ENCODE measurements at regions not wholly inside any gene's neighbourhood (a gene's known extent, or its start where the extent isn't known, plus 50 kb on each side); places are given as distances from the start of the nearest gene placed in this dataset.

GRCh38 chr3:176584413-176585176 is 612.7 kb downstream of the TBL1XR1 start:
- Mint-ChIP-seq H3K4me3 (no peak overlapping the region), H3K9me3 (peaks cover 0 to 4% (median 0%) of the 10 kb centered on the region in 3 donors), H3K27me3 (no peaks in the 10 kb centered on the region), H3K27ac (no peak overlapping the region), H3K4me1 (no peaks in the 10 kb centered on the region), H3K36me3 (no peaks in the 10 kb centered on the region)

- H3K36me3 Mint-ChIP-seq, result no peaks in the 10 kb centered on the region
- peaks cover 0 to 4% (median 0%) of the 10 kb centered on the region in 3 donors for H3K9me3 Mint-ChIP-seq
- H3K4me1 Mint-ChIP-seq, result no peaks in the 10 kb centered on the region
- no peaks in the 10 kb centered on the region for H3K27me3 Mint-ChIP-seq
- no peak overlapping the region for H3K27ac Mint-ChIP-seq
- H3K4me3 Mint-ChIP-seq, result no peak overlapping the region
Measured at GRCh38 chr3:176583956-176584355, 613.3 kb downstream of the TBL1XR1 start.

GRCh38 chr3:176581589-176581988 is 615.7 kb downstream of the TBL1XR1 start:
- no peaks in the 10 kb centered on the region for H3K4me1 Mint-ChIP-seq
- no peak overlapping the region for H3K27ac Mint-ChIP-seq
- H3K36me3 Mint-ChIP-seq, result no peaks in the 10 kb centered on the region
- H3K4me3 Mint-ChIP-seq, result no peak overlapping the region
- no peaks in the 10 kb centered on the region for H3K27me3 Mint-ChIP-seq
- peaks cover 0 to 4% (median 0%) of the 10 kb centered on the region in 3 donors for H3K9me3 Mint-ChIP-seq

- Mint-ChIP-seq H3K9me3 (peaks cover 0 to 4% (median 0%) of the 10 kb centered on the region in 3 donors), H3K36me3 (no peaks in the 10 kb centered on the region), H3K27ac (no peak overlapping the region), H3K4me1 (no peaks in the 10 kb centered on the region), H3K4me3 (no peak overlapping the region), H3K27me3 (no peaks in the 10 kb centered on the region)
Measured at GRCh38 chr3:176579711-176580185, 617.5 kb downstream of the TBL1XR1 start.

- Mint-ChIP-seq H3K36me3 (no peaks in the 10 kb centered on the region), H3K27me3 (no peaks in the 10 kb centered on the region), H3K9me3 (peaks cover 0 to 1% (median 0%) of the 10 kb centered on the region in 3 donors), H3K4me3 (no peak overlapping the region), H3K27ac (no peak overlapping the region), H3K4me1 (no peaks in the 10 kb centered on the region)
Measured at GRCh38 chr3:176578316-176578715, 619.0 kb downstream of the TBL1XR1 start.

GRCh38 chr3:176577447-176577846 is 619.8 kb downstream of the TBL1XR1 start:
- H3K27me3 Mint-ChIP-seq, result no peaks in the 10 kb centered on the region
- peaks cover 0 to 1% (median 0%) of the 10 kb centered on the region in 3 donors for H3K9me3 Mint-ChIP-seq
- H3K4me1 Mint-ChIP-seq, result no peaks in the 10 kb centered on the region
- H3K4me3 Mint-ChIP-seq, result no peak overlapping the region
- H3K27ac Mint-ChIP-seq, result no peak overlapping the region
- H3K36me3 Mint-ChIP-seq, result no peaks in the 10 kb centered on the region

GRCh38 chr3:176574786-176575185 is 622.5 kb downstream of the TBL1XR1 start:
- no peak overlapping the region for H3K4me3 Mint-ChIP-seq

GRCh38 chr3:176571926-176572325 is 625.4 kb downstream of the TBL1XR1 start:
- Mint-ChIP-seq H3K27ac (no peak overlapping the region), H3K27me3 (no peaks in the 10 kb centered on the region), H3K4me1 (no peaks in the 10 kb centered on the region), H3K36me3 (no peaks in the 10 kb centered on the region), H3K4me3 (no peak overlapping the region), H3K9me3 (peaks cover 0 to 5% (median 2%) of the 10 kb centered on the region in 3 donors)

More at GRCh38 chr3:176574786-176575185, 622.5 kb downstream of the TBL1XR1 start:
- Mint-ChIP-seq H3K4me1 (no peaks in the 10 kb centered on the region), H3K36me3 (no peaks in the 10 kb centered on the region), H3K9me3 (peaks cover 0 to 5% (median 0%) of the 10 kb centered on the region in 3 donors), H3K27ac (no peak overlapping the region), H3K27me3 (no peaks in the 10 kb centered on the region)

- H3K4me3 Mint-ChIP-seq, result no peak overlapping the region
- H3K27me3 Mint-ChIP-seq, result no peaks in the 10 kb centered on the region
- no peaks in the 10 kb centered on the region for H3K4me1 Mint-ChIP-seq
- no peaks in the 10 kb centered on the region for H3K36me3 Mint-ChIP-seq
- peaks cover 0 to 5% (median 2%) of the 10 kb centered on the region in 3 donors for H3K9me3 Mint-ChIP-seq
- H3K27ac Mint-ChIP-seq, result no peak overlapping the region
Measured at GRCh38 chr3:176570992-176571391, 626.3 kb downstream of the TBL1XR1 start.

GRCh38 chr3:176568189-176568588 is 629.1 kb downstream of the TBL1XR1 start:
- H3K4me3 Mint-ChIP-seq, result peak overlapping the region in 1 of 4 donors; percentile 72
- no peaks in the 10 kb centered on the region for H3K27me3 Mint-ChIP-seq
- peak overlapping the region in 1 of 3 donors; percentile 71 for H3K27ac Mint-ChIP-seq
- no peaks in the 10 kb centered on the region for H3K36me3 Mint-ChIP-seq
- H3K9me3 Mint-ChIP-seq, result peaks cover 4 to 5% (median 5%) of the 10 kb centered on the region in 3 donors
- H3K4me1 Mint-ChIP-seq, result no peaks in the 10 kb centered on the region

GRCh38 chr3:176566757-176567156 is 630.5 kb downstream of the TBL1XR1 start:
- Mint-ChIP-seq H3K9me3 (peaks cover 1 to 5% (median 4%) of the 10 kb centered on the region in 3 donors), H3K27me3 (no peaks in the 10 kb centered on the region), H3K4me1 (no peaks in the 10 kb centered on the region), H3K36me3 (no peaks in the 10 kb centered on the region), H3K27ac (no peak overlapping the region), H3K4me3 (no peak overlapping the region)

GRCh38 chr3:176562331-176562730 is 635.0 kb downstream of the TBL1XR1 start:
- Mint-ChIP-seq H3K9me3 (peaks cover 0 to 4% (median 3%) of the 10 kb centered on the region in 3 donors), H3K36me3 (no peaks in the 10 kb centered on the region), H3K27me3 (no peaks in the 10 kb centered on the region), H3K27ac (no peak overlapping the region), H3K4me3 (no peak overlapping the region), H3K4me1 (no peaks in the 10 kb centered on the region)

GRCh38 chr3:176561826-176562225 is 635.5 kb downstream of the TBL1XR1 start:
- no peak overlapping the region for H3K27ac Mint-ChIP-seq
- no peak overlapping the region for H3K4me3 Mint-ChIP-seq
- peaks cover 0 to 4% (median 3%) of the 10 kb centered on the region in 3 donors for H3K9me3 Mint-ChIP-seq
- H3K36me3 Mint-ChIP-seq, result no peaks in the 10 kb centered on the region
- H3K4me1 Mint-ChIP-seq, result no peaks in the 10 kb centered on the region
- H3K27me3 Mint-ChIP-seq, result no peaks in the 10 kb centered on the region

GRCh38 chr3:176554791-176555654 is 642.3 kb downstream of the TBL1XR1 start:
- no peaks in the 10 kb centered on the region for H3K36me3 Mint-ChIP-seq
- no peak overlapping the region for H3K27ac Mint-ChIP-seq
- no peaks in the 10 kb centered on the region for H3K27me3 Mint-ChIP-seq
- H3K4me1 Mint-ChIP-seq, result peaks cover 0 to 2% (median 0%) of the 10 kb centered on the region in 3 donors
- H3K4me3 Mint-ChIP-seq, result no peak overlapping the region
- peaks cover 0 to 4% (median 2%) of the 10 kb centered on the region in 3 donors for H3K9me3 Mint-ChIP-seq

- H3K27me3 Mint-ChIP-seq, result no peaks in the 10 kb centered on the region
- H3K4me3 Mint-ChIP-seq, result no peak overlapping the region
- no peaks in the 10 kb centered on the region for H3K36me3 Mint-ChIP-seq
- peaks cover 0 to 5% (median 2%) of the 10 kb centered on the region in 3 donors for H3K9me3 Mint-ChIP-seq
- H3K4me1 Mint-ChIP-seq, result peaks cover 0 to 2% (median 0%) of the 10 kb centered on the region in 3 donors
- H3K27ac Mint-ChIP-seq, result no peak overlapping the region
Measured at GRCh38 chr3:176554264-176554663, 643.0 kb downstream of the TBL1XR1 start.
